ENCODE measurements at regions not wholly inside any gene's neighbourhood (a gene's known extent, or its start where the extent isn't known, plus 50 kb on each side); places are given as distances from the start of the nearest gene placed in this dataset.
"Not testable (repeated sequence)": the region's sequence is repeated elsewhere in the genome, so short reads cannot be mapped to it uniquely, and the experiment has no call there.

- ATAC-seq = no peak
These were observed 1710.1 kb downstream of the SI start for GRCh38 chr3:163368168-163368567.

GRCh38 chr3:163364717-163365116 is 1713.6 kb downstream of the SI start:
- no peak for ATAC-seq

- no peak for ATAC-seq
These were observed 1716.1 kb downstream of the SI start for GRCh38 chr3:163362151-163362550.

GRCh38 chr3:163361357-163361878 is 1716.9 kb downstream of the SI start:
- not testable (repeated sequence) for ATAC-seq

- ATAC-seq = no peak
These were observed 1730.4 kb downstream of the SI start for GRCh38 chr3:163347944-163348343.

GRCh38 chr3:163335429-163335828 is 1742.9 kb downstream of the SI start:
- ATAC-seq = no peak

GRCh38 chr3:163328680-163329079 is 1749.6 kb downstream of the SI start:
- no peak for ATAC-seq

GRCh38 chr3:163327086-163327485 is 1751.2 kb downstream of the SI start:
- no peak for ATAC-seq

- no peak for ATAC-seq
These were observed 1762.5 kb downstream of the SI start for GRCh38 chr3:163315786-163316185.

GRCh38 chr3:163306405-163306804 is 1771.9 kb downstream of the SI start:
- ATAC-seq = no peak

GRCh38 chr3:163273694-163274093 is 1777.1 kb downstream of the OTOL1 start:
- ATAC-seq = no peak

- ATAC-seq = no peak
These were observed 1770.1 kb downstream of the OTOL1 start for GRCh38 chr3:163266731-163267130.

- no peak for ATAC-seq
These were observed 1765.0 kb downstream of the OTOL1 start for GRCh38 chr3:163261618-163262017.

GRCh38 chr3:163261056-163261455 is 1764.4 kb downstream of the OTOL1 start:
- ATAC-seq = no peak

- no peak for ATAC-seq
These were observed 1721.7 kb downstream of the OTOL1 start for GRCh38 chr3:163218336-163218735.

GRCh38 chr3:163213838-163214237 is 1717.2 kb downstream of the OTOL1 start:
- ATAC-seq = no peak

GRCh38 chr3:163196815-163197374 is 1700.3 kb downstream of the OTOL1 start:
- no peak for ATAC-seq

- ATAC-seq = no peak
These were observed 1699.6 kb downstream of the OTOL1 start for GRCh38 chr3:163196245-163196644.

GRCh38 chr3:163185721-163186350 is 1689.2 kb downstream of the OTOL1 start:
- ATAC-seq = no peak

- ATAC-seq = no peak
These were observed 1679.4 kb downstream of the OTOL1 start for GRCh38 chr3:163175970-163176369.

- ATAC-seq = not testable (repeated sequence)
These were observed 1675.9 kb downstream of the OTOL1 start for GRCh38 chr3:163172513-163172912.

GRCh38 chr3:163166197-163166596 is 1669.6 kb downstream of the OTOL1 start:
- no peak for ATAC-seq

- ATAC-seq = no peak
These were observed 1662.7 kb downstream of the OTOL1 start for GRCh38 chr3:163159306-163159705.

GRCh38 chr3:163139600-163139999 is 1643.0 kb downstream of the OTOL1 start:
- ATAC-seq = no peak

GRCh38 chr3:163138258-163138657 is 1641.7 kb downstream of the OTOL1 start:
- ATAC-seq = no peak
